IPS-20b (cell line): ENCODE measurements at regions not wholly inside any gene's neighbourhood (a gene's known extent, or its start where the extent isn't known, plus 50 kb on each side); places are given as distances from the start of the nearest gene placed in this dataset.
"Not testable (repeated sequence)": the region's sequence is repeated elsewhere in the genome, so short reads cannot be mapped to it uniquely, and the experiment has no call there.

Source experiments
- H3K27ac ChIP-seq: one replicate; pipeline ENCODE4 v1.5.1; 2013; ENCODE audit warnings: low read length
- H3K27me3 ChIP-seq: 2 replicates; pipeline ENCODE4 v1.6.1; 2013; ENCODE audit warnings: mild to moderate bottlenecking, low read length, inconsistent platforms; ENCODE audit not compliant: insufficient read depth
- H3K36me3 ChIP-seq: 2 replicates; pipeline ENCODE4 v1.6.1; 2013; ENCODE audit warnings: low read depth, mild to moderate bottlenecking, inconsistent platforms, low read length, moderate library complexity; ENCODE audit not compliant: insufficient read depth
- H3K4me1 ChIP-seq: 2 replicates; pipeline ENCODE4 v1.6.1; 2013; ENCODE audit warnings: mild to moderate bottlenecking, control low read depth, inconsistent platforms, low read length, moderate library complexity; ENCODE audit not compliant: insufficient read depth
- H3K4me3 ChIP-seq: 2 replicates; pipeline ENCODE4 v1.5.1; 2013; ENCODE audit warnings: mild to moderate bottlenecking, low read length, inconsistent platforms
- H3K9ac ChIP-seq: 2 replicates; pipeline ENCODE4 v1.6.1; 2013; ENCODE audit warnings: low read depth, mild to moderate bottlenecking, inconsistent platforms, low read length, moderate library complexity
- H3K9me3 ChIP-seq: 2 replicates; pipeline ENCODE4 v1.6.1; 2013; ENCODE audit warnings: mild to moderate bottlenecking, low read depth, low read length, inconsistent platforms; ENCODE audit not compliant: insufficient read depth

- H3K9ac ChIP-seq = no peak overlapping the region
- no peak overlapping the region for H3K4me3 ChIP-seq
- H3K27ac ChIP-seq = no peak overlapping the region
- no peaks in the 10 kb centered on the region for H3K4me1 ChIP-seq
- H3K36me3 ChIP-seq = no peaks in the 10 kb centered on the region
- H3K9me3 ChIP-seq = no peaks in the 10 kb centered on the region
- H3K27me3 ChIP-seq = no peaks in the 10 kb centered on the region
Observed at GRCh38 chr2:217604527-217605194, 398.1 kb downstream of the TNS1 start.

- Histone ChIP-seq H3K27ac (no peak overlapping the region), H3K36me3 (no peaks in the 10 kb centered on the region), H3K4me1 (peaks cover 7% of the 10 kb centered on the region; the same call in 1 of the 2 replicates), H3K9ac (no peak overlapping the region), H3K27me3 (no peaks in the 10 kb centered on the region), H3K9me3 (no peaks in the 10 kb centered on the region), H3K4me3 (no peak overlapping the region)
Observed at GRCh38 chr2:217601601-217602000, 401.2 kb downstream of the TNS1 start.

- H3K4me1 ChIP-seq = peaks cover 12% of the 10 kb centered on the region; the same call in 1 of the 2 replicates
- no peak overlapping the region for H3K9ac ChIP-seq
- H3K36me3 ChIP-seq = no peaks in the 10 kb centered on the region
Observed at GRCh38 chr2:217599906-217600305, 402.9 kb downstream of the TNS1 start.

GRCh38 chr2:217597681-217598080, 405.1 kb downstream of the TNS1 start:
- Histone ChIP-seq H3K27ac (no peak overlapping the region), H3K4me1 (peaks cover 12% of the 10 kb centered on the region; the same call in 1 of the 2 replicates), H3K4me3 (no peak overlapping the region), H3K9me3 (no peaks in the 10 kb centered on the region), H3K27me3 (no peaks in the 10 kb centered on the region), H3K36me3 (no peaks in the 10 kb centered on the region), H3K9ac (no peak overlapping the region)

More at GRCh38 chr2:217599906-217600305, 402.9 kb downstream of the TNS1 start:
- H3K27ac ChIP-seq = no peak overlapping the region
- H3K4me3 ChIP-seq = no peak overlapping the region
- H3K9me3 ChIP-seq = no peaks in the 10 kb centered on the region
- H3K27me3 ChIP-seq = no peaks in the 10 kb centered on the region

GRCh38 chr2:217597145-217597544, 405.6 kb downstream of the TNS1 start:
- H3K9ac ChIP-seq = no peak overlapping the region
- H3K9me3 ChIP-seq = no peaks in the 10 kb centered on the region
- H3K27ac ChIP-seq = no peak overlapping the region
- peaks cover 12% of the 10 kb centered on the region; the same call in 1 of the 2 replicates for H3K4me1 ChIP-seq
- no peaks in the 10 kb centered on the region for H3K27me3 ChIP-seq
- H3K36me3 ChIP-seq = no peaks in the 10 kb centered on the region
- no peak overlapping the region for H3K4me3 ChIP-seq

- Histone ChIP-seq H3K9me3 (peaks cover 4% of the 10 kb centered on the region), H3K27ac (no peak overlapping the region), H3K4me3 (no peak overlapping the region), H3K27me3 (no peaks in the 10 kb centered on the region), H3K4me1 (peaks cover 12% of the 10 kb centered on the region; the same call in 1 of the 2 replicates), H3K36me3 (no peaks in the 10 kb centered on the region), H3K9ac (no peak overlapping the region)
Observed at GRCh38 chr2:217593732-217594131, 409.1 kb downstream of the TNS1 start.

GRCh38 chr2:217588266-217588665, 414.5 kb downstream of the TNS1 start:
- no peak overlapping the region for H3K27ac ChIP-seq
- H3K36me3 ChIP-seq = no peaks in the 10 kb centered on the region
- no peaks in the 10 kb centered on the region for H3K4me1 ChIP-seq
- H3K4me3 ChIP-seq = no peak overlapping the region
- peaks cover 4% of the 10 kb centered on the region for H3K9me3 ChIP-seq
- H3K9ac ChIP-seq = no peak overlapping the region
- no peaks in the 10 kb centered on the region for H3K27me3 ChIP-seq

GRCh38 chr2:217585362-217585761, 417.4 kb downstream of the TNS1 start:
- H3K4me1 ChIP-seq = no peaks in the 10 kb centered on the region
- H3K27me3 ChIP-seq = no peaks in the 10 kb centered on the region
- no peaks in the 10 kb centered on the region for H3K9me3 ChIP-seq
- H3K4me3 ChIP-seq = no peak overlapping the region
- no peak overlapping the region for H3K27ac ChIP-seq
- H3K36me3 ChIP-seq = no peaks in the 10 kb centered on the region
- no peak overlapping the region for H3K9ac ChIP-seq

GRCh38 chr2:217580407-217580806, 422.4 kb downstream of the TNS1 start:
- H3K4me3 ChIP-seq, H3K4me1 ChIP-seq, H3K27me3 ChIP-seq, H3K27ac ChIP-seq, H3K36me3 ChIP-seq, H3K9me3 ChIP-seq, H3K9ac ChIP-seq: not testable (repeated sequence)

- Histone ChIP-seq H3K27me3 (no peaks in the 10 kb centered on the region), H3K4me3 (no peak overlapping the region), H3K9me3 (no peaks in the 10 kb centered on the region), H3K4me1 (no peaks in the 10 kb centered on the region), H3K9ac (no peak overlapping the region), H3K27ac (no peak overlapping the region), H3K36me3 (no peaks in the 10 kb centered on the region)
Observed at GRCh38 chr2:217573571-217573970, 429.2 kb downstream of the TNS1 start.

GRCh38 chr2:217570394-217570793, 432.4 kb downstream of the TNS1 start:
- H3K4me1 ChIP-seq = no peaks in the 10 kb centered on the region

GRCh38 chr2:217568289-217568971, 434.4 kb downstream of the TNS1 start:
- H3K4me1 ChIP-seq = no peaks in the 10 kb centered on the region
- no peak overlapping the region for H3K27ac ChIP-seq
- H3K9me3 ChIP-seq = no peaks in the 10 kb centered on the region
- no peaks in the 10 kb centered on the region for H3K27me3 ChIP-seq
- H3K36me3 ChIP-seq = no peaks in the 10 kb centered on the region
- H3K4me3 ChIP-seq = no peak overlapping the region
- no peak overlapping the region for H3K9ac ChIP-seq

More at GRCh38 chr2:217570394-217570793, 432.4 kb downstream of the TNS1 start:
- no peak overlapping the region for H3K4me3 ChIP-seq
- H3K9me3 ChIP-seq = no peaks in the 10 kb centered on the region
- no peaks in the 10 kb centered on the region for H3K36me3 ChIP-seq
- no peak overlapping the region for H3K27ac ChIP-seq
- no peaks in the 10 kb centered on the region for H3K27me3 ChIP-seq
- no peak overlapping the region for H3K9ac ChIP-seq
